Endothelial cell of umbilical vein (primary cell): ENCODE measurements at regions not wholly inside any gene's neighbourhood (a gene's known extent, or its start where the extent isn't known, plus 50 kb on each side); places are given as distances from the start of the nearest gene placed in this dataset.

Experiments used
- BruUV-seq: library from RNA; stranded (reverse); fragments of 400-500 nt; replicated peaks from 2 replicates; lab custom pipeline; 2021; lab: Mats Ljungman, UMichigan
- CTCF ChIA-PET: fragments of 300-600, 350-600 bp; sonication (Branson Sonifier 250); formaldehyde crosslinking; loops from one replicate; lab custom pipeline; 2021; ENCODE audit warnings: antibody characterized with exemption, inconsistent platforms; lab: Charles Lee
- POLR2A ChIA-PET: fragments of 300-600, 350-600 bp; sonication (Branson Sonifier 250); formaldehyde crosslinking; loops from one replicate; lab custom pipeline; 2021; ENCODE audit warnings: antibody characterized with exemption, inconsistent platforms; lab: Charles Lee
- DNase-seq: peaks from one replicate; pipeline ENCODE4 v3.0.0-alpha.2; 2011; ENCODE audit warnings: low read depth, low spot score
- FAIRE-seq: peaks from 2 replicates; lab custom pipeline; 2011; peaks lifted over from hg19 to GRCh38; lab: Jason Lieb, UNC
- H2AFZ ChIP-seq: 2 replicates; pipeline ENCODE4 v1.6.0; 2012; ENCODE audit warnings: low read depth, low read length, control low read depth, inconsistent platforms
- H3K27ac ChIP-seq: 2 replicates; pipeline ENCODE4 v1.5.1; 2011; ENCODE audit warnings: low read depth, mild to moderate bottlenecking, control low read depth, low read length, moderate library complexity; ENCODE audit not compliant: insufficient read depth
- H3K27me3 ChIP-seq, 2 experiments: 2 replicates each; pipeline versions ENCODE4 v1.6.0 to v1.6.1; 2011; ENCODE audit warnings: low read length in 2 of 2, mixed read lengths in 1 of 2; ENCODE audit not compliant: control insufficient read depth in 2 of 2, insufficient read depth in 2 of 2
- H3K36me3 ChIP-seq, 2 experiments: 2 replicates in 1 of 2; 3 replicates in 1 of 2; pipeline ENCODE4 v1.5.1; 2011; ENCODE audit warnings: low read length in 2 of 2, mild to moderate bottlenecking in 1 of 2, moderate library complexity in 1 of 2; ENCODE audit not compliant: control insufficient read depth in 2 of 2, insufficient read depth in 2 of 2; ENCODE audit errors: extremely low read depth in 1 of 2
- H3K4me1 ChIP-seq: 3 replicates; pipeline ENCODE4 v1.5.1; 2011; ENCODE audit warnings: mild to moderate bottlenecking, low read length; ENCODE audit not compliant: control insufficient read depth, insufficient read depth; ENCODE audit errors: extremely low read depth
- H3K4me2 ChIP-seq: 2 replicates; pipeline ENCODE4 v1.6.1; 2011; ENCODE audit warnings: low read length, control low read depth, mixed read lengths; ENCODE audit not compliant: insufficient read depth
- H3K4me3 ChIP-seq, 3 experiments: fragments of 200-600 bp in 1 of 3; sonication (generic), shearing (Covaris generic) in 1 of 3; replicated peaks in 1 of 3; 2 replicates each; pipeline ENCODE4 v1.5.1; 2011 to 2016; ENCODE audit warnings: control low read depth in 3 of 3, low read length in 3 of 3, mild to moderate bottlenecking in 2 of 3, inconsistent platforms in 1 of 3, low read depth in 1 of 3, moderate library complexity in 1 of 3; ENCODE audit not compliant: insufficient read depth in 1 of 3
- H3K79me2 ChIP-seq: 2 replicates; pipeline ENCODE4 v1.6.0; 2012; ENCODE audit warnings: low read length, inconsistent platforms; ENCODE audit not compliant: control insufficient read depth, insufficient read depth
- H3K9ac ChIP-seq: replicated peaks from 2 replicates; pipeline ENCODE3; 2011; ENCODE audit warnings: low read length, control low read depth; ENCODE audit not compliant: insufficient read depth; ENCODE audit errors: extremely low read depth
- H3K9me1 ChIP-seq: replicated peaks from 3 replicates; pipeline ENCODE4 v1.6.0; 2011; ENCODE audit warnings: mild to moderate bottlenecking, low read length; ENCODE audit not compliant: control insufficient read depth, insufficient read depth; ENCODE audit errors: extremely low read depth
- H3K9me3 ChIP-seq: replicated peaks from 2 replicates; pipeline ENCODE4 v1.5.1; 2012; ENCODE audit warnings: low read length, inconsistent platforms; ENCODE audit not compliant: control insufficient read depth, insufficient read depth
- H4K20me1 ChIP-seq: replicated peaks from 2 replicates; pipeline ENCODE3; 2011; ENCODE audit warnings: mild to moderate bottlenecking, low read length; ENCODE audit not compliant: control insufficient read depth, insufficient read depth; ENCODE audit errors: extremely low read depth
- CTCF ChIP-seq, 2 donors: IDR thresholded peaks; 1 replicate in 1 of 2; 2 replicates in 1 of 2; pipeline ENCODE4 v1.5.1; 2011; ENCODE audit warnings: low read length in 2 of 2, mild to moderate bottlenecking in 2 of 2, moderate library complexity in 2 of 2, control low read depth in 1 of 2, inconsistent platforms in 1 of 2, low read depth in 1 of 2; ENCODE audit not compliant: insufficient read depth in 1 of 2; ENCODE audit errors: extremely low read depth in 1 of 2
- EZH2 ChIP-seq: IDR thresholded peaks from 2 replicates; pipeline ENCODE4 v1.6.1; 2012; ENCODE audit warnings: borderline replicate concordance, low read depth, mild to moderate bottlenecking, moderate library complexity, low read length, inconsistent platforms; ENCODE audit not compliant: severe bottlenecking
- FOS ChIP-seq: IDR thresholded peaks from 2 replicates; pipeline ENCODE4 v1.6.1; 2011; ENCODE audit warnings: mild to moderate bottlenecking, low read length, moderate library complexity, borderline replicate concordance; ENCODE audit not compliant: insufficient read depth
- GATA2 ChIP-seq: IDR thresholded peaks from 2 replicates; pipeline ENCODE4 v1.7.0; 2011; ENCODE audit warnings: low read depth, mild to moderate bottlenecking, moderate library complexity, mixed read lengths, low read length; ENCODE audit not compliant: insufficient read length, insufficient read depth
- JUN ChIP-seq: IDR thresholded peaks from 2 replicates; pipeline ENCODE4 v1.6.1; 2011; ENCODE audit warnings: borderline replicate concordance, low read depth; ENCODE audit not compliant: insufficient read length, insufficient read depth
- MAX ChIP-seq: IDR thresholded peaks from 2 replicates; pipeline ENCODE4 v1.6.1; 2011; ENCODE audit not compliant: insufficient read depth, insufficient read length
- MYC ChIP-seq: IDR thresholded peaks from one replicate; pipeline ENCODE4 v1.6.1; 2011; ENCODE audit warnings: mild to moderate bottlenecking, low read depth, low read length
- POLR2A ChIP-seq: IDR thresholded peaks from 2 replicates; pipeline ENCODE4 v1.6.1; 2012; ENCODE audit warnings: low read depth, mild to moderate bottlenecking, control low read depth, low read length
- POLR2AphosphoS5 ChIP-seq: IDR thresholded peaks from 2 replicates; pipeline ENCODE4 v1.6.1; 2012; ENCODE audit warnings: low read depth, mild to moderate bottlenecking, control low read depth, low read length, moderate library complexity; ENCODE audit not compliant: insufficient read depth
- dilution Hi-C: fragments of 300-500 bp; cut with MboI; formaldehyde crosslinking; loops from one replicate; pipeline ENCODE4 v1.15.0; 2019; ENCODE audit warnings: low sequenced_read_pairs; ENCODE audit not compliant: extremely low pct_ligation_motif_present
- intact Hi-C: fragments of 100-400 bp; cut with micrococcal nuclease; formaldehyde crosslinking; loops from one replicate; pipeline ENCODE4 v1.10.0; 2022

- H3K4me3 ChIP-seq = no peak overlapping the region
- DNase-seq = no peak
- intact Hi-C loops = no loop called here
- no peak for TF ChIP-seq JUN
- TF ChIP-seq FOS = no peak
- no peak for TF ChIP-seq MYC
- no peak for TF ChIP-seq POLR2A
- no peak for TF ChIP-seq GATA2
- no peak for TF ChIP-seq MAX
- TF ChIP-seq CTCF (IDR thresholded peaks at IDR 0.05; ENCODE audit: extremely low read depth in 1 of 2, insufficient read depth in 1 of 2, low read depth in 1 of 2, low read length in 2 of 2) = no peak
- TF ChIP-seq EZH2 = no peak
- TF ChIP-seq POLR2AphosphoS5 = no peak
- H3K27me3 ChIP-seq = no peaks in the 10 kb centered on the region
- H3K9me3 ChIP-seq = no peaks in the 10 kb centered on the region
- H3K9me1 ChIP-seq = no peaks in the 10 kb centered on the region
- no peaks in the 10 kb centered on the region for H3K79me2 ChIP-seq
- no peaks in the 10 kb centered on the region for H4K20me1 ChIP-seq
- no peak for FAIRE-seq
- H3K9ac ChIP-seq = no peak overlapping the region
- no peak overlapping the region for H2AFZ ChIP-seq
- BruUV-seq = no TSS peak
- H3K4me1 ChIP-seq = no peaks in the 10 kb centered on the region
- ChIA-PET POLR2A (no interaction called here), CTCF (no interaction called here)
- no peaks in the 10 kb centered on the region for H3K36me3 ChIP-seq
- H3K27ac ChIP-seq = no peak overlapping the region
- dilution Hi-C loops = no loop called here
- no peak overlapping the region for H3K4me2 ChIP-seq
Observed at GRCh38 chr4:14087921-14088320, 460.4 kb upstream of the BOD1L1 start.
